ENCODE measurements at regions not wholly inside any gene's neighbourhood (a gene's known extent, or its start where the extent isn't known, plus 50 kb on each side); places are given as distances from the start of the nearest gene placed in this dataset.
"Not testable (repeated sequence)": the region's sequence is repeated elsewhere in the genome, so short reads cannot be mapped to it uniquely, and the experiment has no call there.

- TF ChIP-seq ARID2 (IDR thresholded peaks at IDR 0.05); CTCF (IDR thresholded peaks at IDR 0.05 in 2 of 3, conservative IDR thresholded peaks at IDR 0.05 in 1 of 3; ENCODE audit: insufficient read depth in 2 of 3, low read depth in 1 of 3, low read length in 3 of 3); RAD21 (CRISPR knock-in tag; conservative IDR thresholded peaks at IDR 0.05 in 1 of 2, IDR thresholded peaks at IDR 0.05 in 1 of 2); EZH2 (IDR thresholded peaks at IDR 0.05; ENCODE audit: borderline replicate concordance, low read depth, low read length); ETV5 (CRISPR knock-in tag; IDR thresholded peaks at IDR 0.05; ENCODE audit: low read depth); HMG20B (CRISPR knock-in tag; IDR thresholded peaks at IDR 0.05); EP300 (IDR thresholded peaks at IDR 0.05; ENCODE audit: low read length); NFATC3 (IDR thresholded peaks at IDR 0.05); SP2 (IDR thresholded peaks at IDR 0.05; ENCODE audit: extremely low read depth, low read depth, low read length, poor library complexity, severe bottlenecking): not testable (repeated sequence)
Measured at GRCh38 chrX:139341855-139342593, 188.5 kb upstream of the F9 start.
